ENCODE measurements at regions not wholly inside any gene's neighbourhood (a gene's known extent, or its start where the extent isn't known, plus 50 kb on each side); places are given as distances from the start of the nearest gene placed in this dataset.

DNA sequence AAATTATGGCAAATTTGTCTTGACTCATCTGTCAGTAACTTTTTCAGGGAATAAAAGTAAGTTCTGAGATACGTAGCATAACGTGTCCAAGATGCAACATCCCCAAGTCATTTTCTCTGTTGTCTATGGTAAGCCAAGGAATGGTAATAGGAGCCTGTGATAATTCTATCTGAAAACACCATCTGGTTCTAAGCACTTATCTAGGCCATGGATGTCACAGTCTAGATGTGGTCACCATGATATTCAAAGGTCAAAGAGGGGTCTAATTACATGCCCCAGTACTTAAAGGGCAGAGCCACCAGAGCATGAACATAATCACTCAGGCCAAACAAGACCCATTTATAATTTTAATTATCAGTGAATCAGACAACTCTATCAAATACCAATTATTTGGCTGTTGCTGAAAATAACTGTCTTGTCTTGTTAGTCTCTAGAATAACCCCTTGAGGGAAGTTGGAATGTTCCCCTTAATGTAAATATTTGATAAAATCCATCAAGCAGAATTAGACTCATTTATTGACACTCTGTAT lies 225.1 kb upstream of the MPPED2 start:
- DNase-seq (ENCODE audit: low read depth, low spot score), result no peak

DNA sequence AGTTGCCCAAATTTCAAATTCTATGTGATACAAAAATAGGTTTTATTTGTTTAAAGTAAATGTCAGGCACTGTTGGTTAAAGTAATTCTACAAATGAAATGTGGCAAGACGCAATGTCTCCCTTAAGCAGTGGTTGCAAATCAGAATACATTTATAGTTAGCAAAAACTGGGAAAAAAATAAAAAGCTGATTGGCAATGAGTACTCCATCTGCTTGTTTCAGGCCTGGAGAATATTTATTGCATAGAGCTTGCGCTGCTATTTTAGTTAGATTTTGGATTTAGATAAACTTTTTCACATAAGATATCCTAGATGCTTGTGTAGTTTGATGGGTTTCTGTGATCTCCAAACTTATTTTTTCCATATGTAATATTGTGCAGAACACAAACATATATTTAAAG lies 224.0 kb upstream of the MPPED2 start:
- no peak for DNase-seq (ENCODE audit: low read depth, low spot score)

DNA sequence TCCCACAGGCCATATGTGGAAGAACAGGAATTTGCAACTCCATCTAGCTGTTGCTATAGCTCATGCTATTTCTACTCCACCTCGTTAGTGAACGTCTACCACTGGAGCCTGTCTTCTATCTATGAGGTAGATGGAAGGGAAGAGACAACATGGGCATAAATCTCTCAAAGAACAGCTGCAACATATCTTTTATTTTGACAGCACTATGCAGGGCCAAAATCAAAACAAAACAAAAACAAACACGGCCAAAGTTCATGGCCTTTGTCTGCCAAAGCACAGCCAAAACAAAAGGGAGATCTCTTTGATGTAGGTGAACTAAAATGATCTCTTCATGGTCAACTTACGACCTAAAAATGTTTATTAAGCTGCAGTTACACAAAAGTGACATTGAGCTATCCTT lies 215.2 kb upstream of the MPPED2 start:
- DNase-seq (ENCODE audit: low read depth, low spot score), result no peak

DNA sequence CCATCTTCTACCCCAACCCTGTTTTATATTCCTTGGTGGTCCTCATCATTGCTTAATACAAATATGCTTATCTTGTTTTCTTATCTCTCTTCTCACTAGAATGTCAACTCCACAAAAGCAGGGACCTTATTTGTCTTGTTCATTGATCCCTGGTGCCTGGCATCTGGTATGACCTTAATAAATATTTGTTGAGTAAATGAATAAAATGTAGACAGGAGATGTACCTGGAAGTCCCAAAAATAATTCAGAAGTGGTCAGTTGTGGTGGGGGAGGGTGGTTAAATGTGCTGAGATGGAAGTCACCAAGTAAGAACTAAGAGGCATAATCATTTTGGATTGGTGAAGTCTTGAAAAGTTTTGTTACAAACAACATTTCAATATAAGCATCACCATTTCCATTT lies 214.8 kb upstream of the MPPED2 start:
- no peak for DNase-seq (ENCODE audit: low read depth, low spot score)

DNA sequence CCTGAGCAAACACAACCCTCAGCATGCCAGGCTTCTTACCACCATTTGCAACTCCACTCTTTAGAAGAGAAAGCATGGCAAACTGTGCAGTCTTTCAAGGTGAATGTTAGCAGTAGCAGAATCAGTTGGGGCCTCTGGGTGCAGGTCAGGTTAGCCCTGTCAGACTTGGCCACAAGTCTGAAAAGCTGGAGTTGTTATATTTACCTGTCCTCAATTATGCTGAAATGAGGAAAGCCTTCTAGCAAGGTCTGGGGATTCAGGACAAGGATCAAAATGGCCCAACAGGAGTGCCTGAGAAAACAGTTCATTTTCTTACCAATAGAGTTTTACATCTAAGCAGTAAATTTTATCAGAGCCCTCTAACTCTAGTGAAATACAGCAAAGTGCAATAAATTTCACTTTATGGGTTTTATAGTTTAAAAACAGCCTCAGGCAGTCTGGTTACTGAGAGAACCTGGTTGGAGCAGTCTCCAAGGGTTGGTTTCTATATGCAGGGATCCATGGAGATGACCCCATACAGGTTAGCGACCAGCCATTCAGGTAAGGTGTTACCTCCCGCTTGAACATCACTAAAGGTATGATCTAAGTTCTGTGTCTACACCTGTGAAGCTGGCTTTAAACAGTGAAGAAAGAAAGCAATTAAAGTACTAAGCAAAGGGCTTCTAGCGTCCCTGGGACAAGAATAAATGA lies 212.5 kb upstream of the MPPED2 start:
- DNase-seq (ENCODE audit: low read depth, low spot score), result no peak

DNA sequence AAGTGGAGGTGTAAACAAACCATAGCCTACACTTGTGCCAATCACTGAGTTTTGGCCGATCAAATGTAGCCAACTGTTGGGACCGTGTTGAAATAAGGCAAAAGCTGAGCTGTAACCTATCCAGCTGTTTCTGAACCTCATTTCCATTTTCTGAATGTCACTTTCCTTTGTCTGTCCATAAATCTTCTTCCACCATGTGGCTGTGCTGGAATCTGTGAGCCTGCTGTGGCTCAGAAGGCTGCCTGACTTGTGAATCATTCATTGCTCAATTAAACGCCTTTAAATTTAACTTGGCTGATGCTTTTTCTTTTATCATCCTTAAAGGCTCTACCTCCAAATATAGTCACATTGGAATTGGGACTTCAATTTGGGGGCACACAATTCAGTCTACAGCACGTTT lies 203.1 kb upstream of the MPPED2 start:
- DNase-seq (ENCODE audit: low read depth, low spot score), result no peak

DNA sequence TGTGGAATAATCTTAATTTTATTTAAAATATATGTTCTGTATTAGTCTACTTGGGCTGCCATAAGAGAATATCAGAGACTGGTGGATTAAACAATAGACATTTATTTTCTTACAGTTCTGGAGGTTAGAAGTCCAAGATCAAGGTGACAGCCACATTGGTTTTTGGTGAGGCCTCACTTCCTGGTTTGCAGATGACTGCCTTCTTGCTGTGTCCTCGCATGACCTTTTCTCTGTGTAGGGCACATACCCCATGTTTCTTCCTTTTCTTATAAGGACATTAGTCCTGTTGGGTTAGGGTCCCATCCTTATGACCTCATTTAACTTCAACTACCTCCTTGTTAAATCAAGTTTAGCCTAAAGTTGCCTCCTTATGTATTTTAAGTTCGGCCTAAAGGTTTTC lies 202.7 kb upstream of the MPPED2 start:
- no peak for DNase-seq (ENCODE audit: low read depth, low spot score)

DNA sequence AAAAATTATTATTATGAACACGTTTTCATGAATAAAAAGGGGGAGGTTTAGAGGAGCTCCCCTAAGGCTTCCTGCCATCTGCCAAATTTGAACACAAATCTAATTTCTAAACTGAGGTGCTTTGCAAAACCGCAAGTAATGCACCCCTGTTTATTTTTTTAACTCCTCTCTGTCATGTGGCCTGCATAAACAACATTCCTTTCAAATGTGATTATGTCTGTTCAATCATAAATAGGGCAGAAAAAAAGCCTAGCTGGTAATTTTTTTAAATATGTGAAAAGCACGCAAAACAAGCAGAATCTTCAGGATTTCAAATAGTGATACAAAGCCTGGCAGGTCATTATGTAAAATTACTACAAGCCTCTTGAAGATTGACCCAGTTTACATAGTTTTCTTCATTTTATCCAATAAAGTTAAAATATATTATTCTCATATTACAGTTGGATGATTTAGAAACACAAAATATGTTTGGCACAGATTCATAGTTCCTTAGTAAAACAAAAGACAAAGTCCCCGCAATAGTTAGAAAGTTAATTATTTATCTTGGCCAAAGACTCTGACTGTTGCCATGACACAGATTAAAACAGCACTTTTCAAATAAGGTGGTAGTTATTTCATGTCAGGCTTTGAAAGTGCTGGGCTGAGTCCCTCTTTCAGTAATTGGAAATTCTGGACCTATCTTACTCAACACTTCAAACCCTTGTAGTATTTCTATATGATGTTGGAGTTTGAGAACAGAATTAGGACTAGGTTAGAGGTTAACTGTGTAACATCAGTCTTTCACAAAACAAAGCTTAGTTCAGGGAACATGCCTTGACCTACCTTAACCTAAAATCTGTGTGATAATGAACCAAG lies 200.3 kb upstream of the MPPED2 start:
- DNase-seq (ENCODE audit: low read depth, low spot score), result no peak

DNA sequence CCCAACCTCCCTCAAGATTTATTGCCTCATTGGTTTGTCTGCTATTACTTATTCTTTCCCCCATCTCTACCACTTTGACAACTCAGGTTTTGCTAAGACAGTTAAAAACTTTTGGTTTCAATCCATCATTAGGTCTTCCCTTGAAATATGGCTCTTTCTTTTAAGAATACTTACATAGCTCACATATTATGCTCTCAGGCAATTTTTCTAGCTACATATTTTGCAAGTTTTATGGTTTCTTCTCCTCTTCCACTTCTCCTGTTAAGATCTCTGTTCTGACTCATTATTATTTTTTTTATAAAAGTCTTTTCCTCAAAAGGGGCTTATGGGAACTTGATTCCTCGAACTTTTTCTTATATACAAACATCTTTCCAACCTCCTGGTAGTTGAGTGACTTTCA lies 192.4 kb upstream of the MPPED2 start:
- no peak for DNase-seq (ENCODE audit: low read depth, low spot score)

DNA sequence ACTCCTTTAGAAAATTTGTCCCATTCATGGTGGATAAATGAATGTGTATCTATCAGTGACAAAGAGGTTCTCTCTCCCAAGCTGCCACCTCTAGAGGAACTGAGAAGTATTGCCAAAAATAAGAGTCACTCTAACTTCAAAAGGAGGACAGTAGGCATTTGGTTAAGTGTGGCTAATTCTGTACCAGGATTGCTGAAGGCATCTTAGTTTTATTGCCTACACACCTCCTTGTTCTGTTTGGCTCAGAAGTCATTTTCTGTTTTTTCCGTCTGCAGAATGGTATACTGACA lies 189.0 kb upstream of the MPPED2 start:
- no peak for DNase-seq (ENCODE audit: low read depth, low spot score)

DNA sequence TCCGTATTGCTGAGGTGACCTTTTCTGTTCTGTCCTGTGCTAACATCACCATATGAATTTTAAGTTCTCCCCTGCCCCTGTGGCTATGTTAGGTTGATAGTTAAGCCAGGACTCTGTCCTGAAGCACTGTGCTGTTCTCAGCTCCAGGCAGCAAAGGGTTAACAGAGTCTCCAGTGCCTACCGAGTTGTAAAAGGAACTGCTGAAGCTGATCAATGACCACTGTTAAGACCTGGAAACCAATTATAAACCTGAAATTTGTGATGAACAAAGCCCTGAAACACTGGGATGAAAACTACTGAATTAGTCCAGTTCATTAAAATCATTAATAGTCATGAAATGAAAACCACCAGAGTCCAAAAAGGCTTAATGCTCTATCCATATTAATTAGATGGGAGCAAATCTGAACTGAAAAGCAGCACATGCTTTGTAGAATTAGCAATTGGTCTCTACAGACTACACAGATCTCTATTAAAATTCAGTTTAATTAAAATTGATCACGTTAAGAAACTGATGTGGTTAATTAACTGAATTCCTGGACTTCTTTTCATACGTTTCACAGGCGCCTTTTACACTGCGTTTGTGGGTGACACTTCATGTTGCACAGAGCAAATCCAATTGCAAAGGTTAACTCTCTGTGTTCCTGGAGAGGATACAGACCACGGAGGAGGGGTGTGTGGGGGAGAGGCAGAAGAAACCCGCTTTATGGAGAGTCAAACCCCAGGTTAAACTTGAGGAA lies 188.5 kb upstream of the MPPED2 start:
- DNase-seq (ENCODE audit: low read depth, low spot score), result no peak

DNA sequence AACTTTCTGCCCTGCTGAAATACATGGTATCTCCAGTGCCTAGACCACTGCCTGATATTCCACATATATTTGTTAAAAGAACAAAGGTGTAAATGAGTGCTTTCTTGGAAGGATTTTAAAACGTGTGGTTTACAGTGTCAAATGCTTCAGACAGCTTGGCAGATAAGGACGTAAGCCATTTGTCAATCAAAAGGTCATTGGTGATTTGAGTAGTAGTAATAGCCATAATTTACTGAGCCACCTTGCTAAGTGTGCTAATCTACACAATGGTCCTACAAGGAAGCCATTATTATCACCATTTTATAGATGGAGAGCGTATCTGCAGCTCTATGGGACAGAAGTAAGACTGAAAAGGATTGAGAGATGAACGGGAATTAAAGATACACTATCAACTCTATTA lies 186.8 kb upstream of the MPPED2 start:
- no peak for DNase-seq (ENCODE audit: low read depth, low spot score)

DNA sequence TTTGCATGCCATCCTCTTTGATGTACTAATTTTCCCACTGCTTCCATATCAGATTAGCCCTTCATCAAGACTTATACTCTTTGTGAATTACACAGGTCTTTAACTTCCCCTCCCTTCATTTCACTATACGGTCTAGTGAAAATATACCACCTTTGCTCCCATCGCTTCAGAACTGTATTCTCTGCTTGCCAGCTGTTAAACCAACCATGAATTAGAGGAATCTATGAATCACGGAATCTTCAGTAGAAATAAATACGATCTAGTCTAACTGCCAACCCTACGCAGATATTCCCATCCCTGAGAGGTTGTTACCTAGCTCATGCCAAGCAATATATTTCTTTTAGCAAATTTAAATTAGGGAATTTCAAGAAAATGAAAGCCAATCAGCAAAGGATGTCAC lies 177.8 kb upstream of the MPPED2 start:
- no peak for DNase-seq (ENCODE audit: low read depth, low spot score)

DNA sequence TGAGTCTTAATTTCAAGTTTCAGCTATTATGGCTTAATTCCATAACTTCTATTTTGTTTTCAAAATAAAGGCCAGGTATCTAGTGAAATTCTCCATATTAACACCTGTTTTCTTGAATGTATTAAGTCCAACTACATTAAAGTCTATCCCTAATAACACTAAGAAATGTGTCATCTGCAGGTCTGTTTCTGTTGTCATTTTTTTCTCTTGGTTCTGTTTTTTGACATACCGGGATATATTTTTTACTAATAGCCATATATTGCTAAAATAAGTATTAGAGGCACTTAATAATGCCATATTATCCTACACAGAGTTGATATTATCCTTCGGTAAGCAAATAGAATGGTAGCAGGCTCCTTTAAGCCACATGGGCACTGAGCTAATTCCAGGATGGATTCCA lies 176.0 kb upstream of the MPPED2 start:
- no peak for DNase-seq (ENCODE audit: low read depth, low spot score)

DNA sequence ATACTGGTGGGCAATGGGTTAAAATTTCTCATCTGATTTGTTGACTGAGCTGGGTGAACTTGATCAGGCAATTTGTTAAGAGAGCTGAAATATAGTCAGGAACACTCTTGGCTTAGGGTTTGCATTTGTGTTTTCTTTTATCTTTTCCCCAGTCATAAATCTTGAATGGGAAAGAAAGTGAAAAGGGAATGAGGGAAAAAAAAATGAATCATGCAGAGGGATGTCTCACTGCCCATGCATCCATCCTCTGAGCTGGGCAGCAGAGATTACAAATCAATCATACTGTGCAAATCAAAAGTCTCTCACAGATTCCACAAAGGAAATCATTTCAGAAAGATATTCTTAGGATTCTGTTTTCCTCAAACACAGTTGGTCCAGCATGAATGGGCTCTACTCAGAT lies 174.2 kb upstream of the MPPED2 start:
- no peak for DNase-seq (ENCODE audit: low read depth, low spot score)

DNA sequence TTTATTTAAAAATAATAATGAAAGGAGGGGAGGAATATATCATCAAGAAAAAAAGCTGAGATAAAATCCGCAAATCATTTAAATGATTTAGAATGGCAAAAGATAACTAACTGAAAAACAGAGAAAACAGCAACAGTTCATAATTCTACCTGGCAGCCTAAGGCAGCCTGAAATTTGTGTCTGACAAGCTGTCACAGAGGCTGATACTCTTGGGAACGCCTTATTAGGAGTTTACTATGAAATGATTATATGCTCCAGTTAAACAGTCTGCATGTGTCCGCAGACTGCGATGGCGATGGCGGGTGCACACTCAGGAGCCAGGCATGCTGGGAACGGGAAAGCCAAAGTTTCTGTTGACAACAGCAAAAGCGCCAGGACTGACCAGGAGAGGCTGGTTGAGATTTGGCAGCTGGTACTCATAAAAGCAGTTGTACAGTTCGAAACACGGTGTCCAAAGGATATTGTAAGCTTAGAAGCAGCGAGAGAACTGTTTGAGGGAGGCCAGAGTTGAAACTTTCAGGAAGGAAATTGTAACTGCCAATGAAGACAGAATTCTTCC lies 172.9 kb upstream of the MPPED2 start:
- no peak for DNase-seq (ENCODE audit: low read depth, low spot score)

DNA sequence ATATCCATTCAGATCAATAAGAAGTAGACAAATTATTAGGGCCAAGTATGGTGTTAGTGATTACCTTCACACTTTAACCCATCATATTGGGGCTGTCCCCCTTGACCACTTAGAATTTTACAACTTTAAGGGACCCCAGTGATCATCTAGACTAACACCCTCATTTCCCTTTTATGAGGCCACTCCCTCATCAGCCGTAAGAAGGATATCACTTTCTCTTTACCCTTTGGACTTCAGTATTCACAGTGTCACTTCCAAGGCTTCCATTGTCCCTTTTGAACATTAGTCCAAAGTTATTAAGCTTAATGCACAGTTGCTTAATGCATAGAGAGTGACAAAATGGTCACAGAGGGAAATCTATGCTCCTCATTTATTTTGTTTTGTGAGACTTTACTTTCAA lies 172.4 kb upstream of the MPPED2 start:
- no peak for DNase-seq (ENCODE audit: low read depth, low spot score)

DNA sequence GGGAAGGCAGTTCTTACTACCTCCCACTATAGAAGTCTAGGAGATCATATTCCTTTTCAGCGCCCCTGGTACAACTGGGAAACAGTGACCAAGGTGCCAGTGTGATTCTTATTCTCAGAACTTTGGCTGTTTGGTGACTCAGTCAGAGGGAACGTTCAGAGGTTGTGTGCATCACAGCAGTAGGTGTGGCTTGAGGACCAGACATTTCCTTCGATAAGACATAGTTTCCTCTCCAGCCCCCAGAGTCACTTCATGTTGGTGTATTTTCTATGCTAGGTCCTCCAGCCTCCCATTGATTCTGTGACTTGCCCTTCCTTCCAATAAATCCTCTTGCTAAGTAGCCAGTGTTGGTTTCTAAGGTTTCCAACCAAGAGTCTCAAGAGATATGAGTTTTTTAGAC lies 171.9 kb upstream of the MPPED2 start:
- DNase-seq (ENCODE audit: low read depth, low spot score), result no peak

DNA sequence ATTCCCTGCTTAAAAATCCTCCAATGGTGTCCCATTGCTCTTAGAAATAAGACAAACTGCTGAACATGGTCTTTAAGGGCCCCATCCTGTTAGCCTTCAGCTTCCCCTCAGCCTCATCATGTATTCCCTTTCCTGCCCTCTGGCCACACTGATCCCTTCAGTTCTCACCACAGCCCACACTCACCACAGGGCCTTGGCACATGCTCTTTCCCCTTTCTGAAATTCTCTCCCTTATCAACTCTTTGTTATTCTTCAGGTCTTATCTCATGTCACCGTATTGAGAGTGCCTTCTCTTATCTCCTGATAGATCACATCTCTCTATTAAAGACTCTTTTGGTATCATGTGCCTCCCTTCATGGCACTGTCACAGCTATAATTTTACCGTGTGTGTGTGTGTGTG lies 167.8 kb upstream of the MPPED2 start:
- DNase-seq (ENCODE audit: low read depth, low spot score), result no peak

DNA sequence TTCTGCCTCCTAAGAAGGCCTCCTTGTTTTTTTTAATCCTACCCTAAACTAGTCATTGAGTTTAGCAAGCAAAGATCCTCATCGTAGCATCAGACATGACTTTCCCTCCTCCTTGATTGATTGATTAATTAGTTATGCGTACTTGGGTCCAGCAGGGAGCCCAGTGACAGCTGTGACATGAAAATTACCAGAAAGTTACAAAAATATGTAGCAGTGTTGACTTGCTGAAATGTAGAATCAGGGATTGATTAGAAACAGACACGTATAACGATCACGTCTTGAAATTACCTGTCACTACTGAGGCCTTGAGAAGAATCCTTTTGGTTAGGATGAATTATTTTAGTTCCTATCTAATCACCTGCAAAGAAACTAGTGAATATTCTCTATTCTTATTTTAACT lies 167.4 kb upstream of the MPPED2 start:
- no peak for DNase-seq (ENCODE audit: low read depth, low spot score)

DNA sequence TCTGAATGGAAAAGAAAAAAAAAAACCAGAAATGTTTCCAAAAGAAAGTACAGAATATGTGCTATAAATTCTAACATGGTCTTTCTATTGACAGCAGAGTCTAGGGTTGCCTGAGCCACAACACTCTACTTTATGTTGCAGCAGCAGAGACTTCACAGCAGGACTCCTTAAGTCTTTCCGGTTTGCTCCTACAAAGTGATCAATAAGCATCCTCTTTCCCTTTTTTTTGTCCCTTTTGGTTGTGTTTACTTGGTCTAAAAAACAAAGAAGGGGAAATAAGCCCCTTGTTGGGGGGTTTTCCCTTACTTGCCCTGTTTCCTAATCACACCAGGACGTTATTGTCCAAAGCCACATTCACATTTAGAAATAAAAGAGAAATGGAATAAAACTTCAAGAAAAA lies 163.1 kb upstream of the MPPED2 start:
- DNase-seq (ENCODE audit: low read depth, low spot score), result peak; percentile 63

DNA sequence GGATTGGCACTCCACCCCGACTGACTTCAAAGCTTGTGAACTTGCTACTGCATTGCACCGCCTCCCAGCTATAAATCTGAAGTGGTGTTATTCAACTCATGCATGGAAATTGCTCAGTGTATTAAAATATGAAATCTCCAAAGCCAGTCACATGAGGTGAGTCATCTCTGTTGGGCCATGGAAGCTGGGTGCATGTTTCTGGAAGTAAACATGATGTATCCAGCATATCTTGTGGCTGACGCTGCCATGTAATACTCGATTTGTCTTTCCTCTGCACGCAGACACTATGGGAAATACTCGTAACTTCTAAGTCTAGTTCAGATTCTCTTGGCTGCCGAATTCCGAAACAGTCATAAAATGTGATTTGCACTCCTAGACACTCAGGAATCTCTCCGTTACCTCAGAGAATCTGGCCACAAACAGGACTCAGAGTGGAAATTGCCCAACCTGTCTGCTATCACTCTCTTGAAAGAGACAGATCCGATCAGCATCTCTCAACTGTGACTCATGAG lies 154.9 kb upstream of the MPPED2 start:
- no peak for DNase-seq (ENCODE audit: low read depth, low spot score)

Data from iPS DF 19.7 (cell line).